ENCODE measurements at regions not wholly inside any gene's neighbourhood (a gene's known extent, or its start where the extent isn't known, plus 50 kb on each side); places are given as distances from the start of the nearest gene placed in this dataset.

DNA sequence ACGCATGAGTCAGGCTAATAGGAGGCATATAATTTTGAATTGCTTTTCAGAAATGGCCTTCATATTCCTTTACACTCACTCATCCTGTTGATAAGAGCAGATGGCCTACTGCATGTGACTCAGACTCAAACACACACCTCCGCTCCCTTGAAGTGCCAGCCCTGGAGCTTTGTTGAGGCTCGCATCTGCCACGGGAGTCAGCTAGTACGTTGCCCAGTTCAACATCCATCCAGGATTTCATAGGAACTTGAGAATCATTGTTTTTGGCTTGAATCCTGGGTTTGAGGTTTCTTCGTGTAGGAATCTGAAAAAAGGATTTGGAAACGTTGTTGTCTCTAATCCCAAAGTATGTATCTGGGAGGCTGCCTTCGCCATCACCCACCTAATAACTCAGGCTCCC, 87.4 kb upstream of the JAG1 start:
- POLR2A ChIA-PET, result no interaction called here
- no peak overlapping the region for H3K27ac ChIP-seq (ENCODE audit: low read depth, low read length)
- no peak overlapping the region for H3K4me3 ChIP-seq (replicated peaks in 1 of 2; ENCODE audit: low read depth in 1 of 2, low read length in 2 of 2)
- H3K9ac ChIP-seq (ENCODE audit: low read length), result no peak overlapping the region
- intact Hi-C loops (cut with micrococcal nuclease), result no loop called here
- no peaks in the 10 kb centered on the region for H3K36me3 ChIP-seq (ENCODE audit: control insufficient read depth in 1 of 2, insufficient read depth in 2 of 2, low read length in 2 of 2)
- RAD21 ChIA-PET (ENCODE audit: low non-redundant PET in 1 of 2, low total read pairs in 2 of 2, uncharacterized antibody in 2 of 2, unreplicated experiment in 2 of 2), result no interaction called here
- no TSS peak for BruUV-seq (replicated peaks)
- TF ChIP-seq POLR2A (IDR thresholded peaks at IDR 0.05; ENCODE audit: borderline replicate concordance, extremely low read depth, insufficient read depth, insufficient read length), result no peak
- no peak for TF ChIP-seq POLR2AphosphoS5 (IDR thresholded peaks at IDR 0.05; ENCODE audit: low read depth, low read length)
- TF ChIP-seq, protein P1, sequence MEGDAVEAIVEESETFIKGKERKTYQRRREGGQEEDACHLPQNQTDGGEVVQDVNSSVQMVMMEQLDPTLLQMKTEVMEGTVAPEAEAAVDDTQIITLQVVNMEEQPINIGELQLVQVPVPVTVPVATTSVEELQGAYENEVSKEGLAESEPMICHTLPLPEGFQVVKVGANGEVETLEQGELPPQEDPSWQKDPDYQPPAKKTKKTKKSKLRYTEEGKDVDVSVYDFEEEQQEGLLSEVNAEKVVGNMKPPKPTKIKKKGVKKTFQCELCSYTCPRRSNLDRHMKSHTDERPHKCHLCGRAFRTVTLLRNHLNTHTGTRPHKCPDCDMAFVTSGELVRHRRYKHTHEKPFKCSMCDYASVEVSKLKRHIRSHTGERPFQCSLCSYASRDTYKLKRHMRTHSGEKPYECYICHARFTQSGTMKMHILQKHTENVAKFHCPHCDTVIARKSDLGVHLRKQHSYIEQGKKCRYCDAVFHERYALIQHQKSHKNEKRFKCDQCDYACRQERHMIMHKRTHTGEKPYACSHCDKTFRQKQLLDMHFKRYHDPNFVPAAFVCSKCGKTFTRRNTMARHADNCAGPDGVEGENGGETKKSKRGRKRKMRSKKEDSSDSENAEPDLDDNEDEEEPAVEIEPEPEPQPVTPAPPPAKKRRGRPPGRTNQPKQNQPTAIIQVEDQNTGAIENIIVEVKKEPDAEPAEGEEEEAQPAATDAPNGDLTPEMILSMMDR (IDR thresholded peaks at IDR 0.05 in 2 of 3, conservative IDR thresholded peaks at IDR 0.05 in 1 of 3; ENCODE audit: borderline replicate concordance in 1 of 3, insufficient read depth in 1 of 3, low read depth in 2 of 3, low read length in 2 of 3), result no peak
- TF ChIP-seq SIN3A (IDR thresholded peaks at IDR 0.05; ENCODE audit: low read depth), result no peak
- no peak for TF ChIP-seq SP1 (IDR thresholded peaks at IDR 0.05; ENCODE audit: low read depth)
- no peak for TF ChIP-seq EZH2phosphoT487 (IDR thresholded peaks at IDR 0.05; ENCODE audit: borderline replicate concordance)
- no peak for TF ChIP-seq RAD21 (IDR thresholded peaks at IDR 0.05; ENCODE audit: low read depth)
- no peak for TF ChIP-seq FOSL1 (IDR thresholded peaks at IDR 0.05; ENCODE audit: low read depth)
- no peak for TF ChIP-seq TCF7L2 (IDR thresholded peaks at IDR 0.05; ENCODE audit: borderline replicate concordance, extremely low read depth, insufficient read depth, insufficient read length)
- TF ChIP-seq, protein P2, sequence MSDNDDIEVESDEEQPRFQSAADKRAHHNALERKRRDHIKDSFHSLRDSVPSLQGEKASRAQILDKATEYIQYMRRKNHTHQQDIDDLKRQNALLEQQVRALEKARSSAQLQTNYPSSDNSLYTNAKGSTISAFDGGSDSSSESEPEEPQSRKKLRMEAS (IDR thresholded peaks at IDR 0.05), result no peak
- TF ChIP-seq YY1 (IDR thresholded peaks at IDR 0.05; ENCODE audit: extremely low read depth, insufficient replicate concordance, low read depth, low read length), result no peak
- no peak for TF ChIP-seq CEBPB (IDR thresholded peaks at IDR 0.05; ENCODE audit: low read depth)
- TF ChIP-seq SRF (IDR thresholded peaks at IDR 0.05; ENCODE audit: low read depth), result no peak
- TF ChIP-seq, protein P3, sequence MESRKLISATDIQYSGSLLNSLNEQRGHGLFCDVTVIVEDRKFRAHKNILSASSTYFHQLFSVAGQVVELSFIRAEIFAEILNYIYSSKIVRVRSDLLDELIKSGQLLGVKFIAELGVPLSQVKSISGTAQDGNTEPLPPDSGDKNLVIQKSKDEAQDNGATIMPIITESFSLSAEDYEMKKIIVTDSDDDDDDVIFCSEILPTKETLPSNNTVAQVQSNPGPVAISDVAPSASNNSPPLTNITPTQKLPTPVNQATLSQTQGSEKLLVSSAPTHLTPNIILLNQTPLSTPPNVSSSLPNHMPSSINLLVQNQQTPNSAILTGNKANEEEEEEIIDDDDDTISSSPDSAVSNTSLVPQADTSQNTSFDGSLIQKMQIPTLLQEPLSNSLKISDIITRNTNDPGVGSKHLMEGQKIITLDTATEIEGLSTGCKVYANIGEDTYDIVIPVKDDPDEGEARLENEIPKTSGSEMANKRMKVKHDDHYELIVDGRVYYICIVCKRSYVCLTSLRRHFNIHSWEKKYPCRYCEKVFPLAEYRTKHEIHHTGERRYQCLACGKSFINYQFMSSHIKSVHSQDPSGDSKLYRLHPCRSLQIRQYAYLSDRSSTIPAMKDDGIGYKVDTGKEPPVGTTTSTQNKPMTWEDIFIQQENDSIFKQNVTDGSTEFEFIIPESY (IDR thresholded peaks at IDR 0.05; ENCODE audit: extremely low read depth, insufficient replicate concordance, low read length), result no peak
- no peak for TF ChIP-seq EGR1 (IDR thresholded peaks at IDR 0.05; ENCODE audit: low read depth)
- no peaks in the 10 kb centered on the region for H3K79me2 ChIP-seq (ENCODE audit: insufficient read depth, low read length)
- no peak overlapping the region for H2AFZ ChIP-seq (ENCODE audit: low read depth, low read length, poor library complexity, severe bottlenecking)
- DNase-seq (ENCODE audit: low read depth, low spot score) (no peak), ATAC-seq (no peak)
- H3K27me3 ChIP-seq (ENCODE audit: insufficient read depth, low read length), result no peaks in the 10 kb centered on the region
- CTCF ChIA-PET, result no interaction called here
- H3K9me3 ChIP-seq (ENCODE audit: control insufficient read depth in 1 of 2, insufficient read depth in 1 of 2, low read depth in 1 of 2, low read length in 2 of 2), result no peaks in the 10 kb centered on the region
- no peak overlapping the region for H3K4me2 ChIP-seq (ENCODE audit: low read length)
- H4K20me1 ChIP-seq (ENCODE audit: insufficient read depth), result no peaks in the 10 kb centered on the region
- H3K9me2 ChIP-seq (ENCODE audit: insufficient read depth), result no peaks in the 10 kb centered on the region
- no peaks in the 10 kb centered on the region for H3K4me1 ChIP-seq (ENCODE audit: control insufficient read depth in 1 of 2, insufficient read depth in 2 of 2, low read length in 2 of 2)
